HL-60 (cell line): ENCODE measurements at regions not wholly inside any gene's neighbourhood (a gene's known extent, or its start where the extent isn't known, plus 50 kb on each side); places are given as distances from the start of the nearest gene placed in this dataset.
"Not testable (repeated sequence)": the region's sequence is repeated elsewhere in the genome, so short reads cannot be mapped to it uniquely, and the experiment has no call there.

Experiments
- DNase-seq, 2 experiments: peaks; one replicate each; pipeline ENCODE4 v3.0.0-alpha.2; 2010 to 2020; ENCODE audit warnings: low read depth in 1 of 2, low spot score in 1 of 2
- H3K27ac ChIP-seq: fragments of 250-450 bp; sonication (Bioruptor Pico); replicated peaks from 2 replicates; pipeline ENCODE4 v1.5.1; 2020; ENCODE audit warnings: mild to moderate bottlenecking, moderate library complexity
- H3K27me3 ChIP-seq: fragments of 250-450 bp; sonication (Bioruptor Pico); 2 replicates; pipeline ENCODE4 v1.5.1; 2021; ENCODE audit warnings: mild to moderate bottlenecking, moderate library complexity; ENCODE audit not compliant: insufficient read depth, poor library complexity, severe bottlenecking
- H3K4me3 ChIP-seq: replicated peaks from 2 replicates; pipeline ENCODE4 v1.5.1; 2011; ENCODE audit warnings: mild to moderate bottlenecking, control low read depth, low read length; ENCODE audit not compliant: insufficient read depth
- CTCF ChIP-seq: IDR thresholded peaks from one replicate; pipeline ENCODE4 v1.5.1; 2011; ENCODE audit warnings: low read length, control low read depth, inconsistent platforms; ENCODE audit not compliant: insufficient read depth
- GABPA ChIP-seq: IDR thresholded peaks from 2 replicates; pipeline ENCODE4 v1.6.1; 2012; ENCODE audit warnings: low read depth
- POLR2AphosphoS5 ChIP-seq: IDR thresholded peaks from 2 replicates; pipeline ENCODE4 v1.6.1; 2012; ENCODE audit warnings: low read depth
- REST ChIP-seq: IDR thresholded peaks from 2 replicates; pipeline ENCODE4 v1.6.1; 2012; ENCODE audit warnings: low read depth; ENCODE audit not compliant: insufficient replicate concordance
- SPI1 ChIP-seq: IDR thresholded peaks from 2 replicates; pipeline ENCODE4 v1.6.1; 2012; ENCODE audit warnings: low read depth, mild to moderate bottlenecking, borderline replicate concordance

GRCh38 chr6:141829566-141830360 is 303.0 kb upstream of the GJE1 start:
- H3K27ac ChIP-seq = no peak overlapping the region
- no peaks in the 10 kb centered on the region for H3K27me3 ChIP-seq
- H3K4me3 ChIP-seq = no peak overlapping the region
- DNase-seq = no peak
- no peak for TF ChIP-seq GABPA
- no peak for TF ChIP-seq SPI1
- TF ChIP-seq REST = no peak
- no peak for TF ChIP-seq POLR2AphosphoS5
- TF ChIP-seq CTCF = no peak

- no peak overlapping the region for H3K4me3 ChIP-seq
- H3K27ac ChIP-seq = no peak overlapping the region
- DNase-seq = no peak
- no peaks in the 10 kb centered on the region for H3K27me3 ChIP-seq
- TF ChIP-seq POLR2AphosphoS5 = no peak
- no peak for TF ChIP-seq REST
- TF ChIP-seq SPI1 = no peak
- no peak for TF ChIP-seq GABPA
- no peak for TF ChIP-seq CTCF
Observed at GRCh38 chr6:141824350-141824749, 308.4 kb upstream of the GJE1 start.

- not testable (repeated sequence) for H3K4me3 ChIP-seq, DNase-seq, H3K27me3 ChIP-seq, H3K27ac ChIP-seq
Observed at GRCh38 chr6:141815039-141815438, 317.7 kb upstream of the GJE1 start.

GRCh38 chr6:141809901-141810300 is 322.8 kb upstream of the GJE1 start:
- no peaks in the 10 kb centered on the region for H3K27me3 ChIP-seq
- H3K27ac ChIP-seq = no peak overlapping the region
- H3K4me3 ChIP-seq = no peak overlapping the region
- TF ChIP-seq POLR2AphosphoS5 = no peak
- TF ChIP-seq GABPA = no peak
- TF ChIP-seq SPI1 = no peak
- no peak for TF ChIP-seq REST
- no peak for TF ChIP-seq CTCF
- DNase-seq = no peak
